ENCODE measurements at regions not wholly inside any gene's neighbourhood (a gene's known extent, or its start where the extent isn't known, plus 50 kb on each side); places are given as distances from the start of the nearest gene placed in this dataset.

DNA sequence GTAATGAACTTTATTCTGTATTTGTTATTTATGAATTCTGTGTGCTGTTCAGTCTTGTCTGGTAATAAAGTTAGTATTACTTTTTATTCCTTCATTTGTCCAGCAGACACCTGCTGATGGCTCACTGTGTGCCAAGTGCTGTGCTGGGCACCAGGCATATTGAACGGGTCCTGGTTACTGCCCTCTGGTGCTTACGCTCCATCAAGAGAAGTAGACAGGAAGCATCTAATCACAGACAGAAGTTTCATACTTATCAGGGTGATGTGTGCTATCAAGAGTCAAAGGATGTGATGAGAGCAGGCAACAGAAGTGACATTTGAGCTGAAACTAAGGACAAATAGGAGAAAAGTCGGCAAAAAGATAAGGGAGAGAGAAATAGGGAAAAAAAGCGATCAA is 153.1 kb downstream of the FGF1 start:
- Mint-ChIP-seq H3K27me3 (ENCODE audit: low read depth in 3 of 3) (peaks cover 0 to 14% (median 7%) of the 10 kb centered on the region in 3 donors), H3K36me3 (no peaks in the 10 kb centered on the region), H3K9me3 (peaks cover 2 to 17% (median 10%) of the 10 kb centered on the region in 7 donors), H3K27ac (no peak overlapping the region), H3K4me3 (no peak overlapping the region), H3K4me1 (peaks cover 5% of the 10 kb centered on the region)
- Histone ChIP-seq H3K79me2 (ENCODE audit: insufficient read depth, low read length) (no peaks in the 10 kb centered on the region), H4K20me1 (ENCODE audit: insufficient read depth, low read length) (no peaks in the 10 kb centered on the region), H3K27me3 (ENCODE audit: control insufficient read depth in 2 of 2, insufficient read depth in 2 of 2, low read length in 2 of 2) (no peaks in the 10 kb centered on the region), H3K4me3 (replicated peaks in 1 of 3; ENCODE audit: low read depth in 2 of 3, low read length in 3 of 3) (no peak overlapping the region), H3K9me3 (replicated peaks in 1 of 2; ENCODE audit: control insufficient read depth in 1 of 2, insufficient read depth in 1 of 2, low read length in 2 of 2) (peaks cover 0 to 9% of the 10 kb centered on the region in 2 donors), H3K36me3 (replicated peaks in 1 of 2; ENCODE audit: control insufficient read depth in 1 of 2, insufficient read depth in 2 of 2, low read length in 2 of 2) (no peaks in the 10 kb centered on the region), H3K27ac (ENCODE audit: low read depth in 1 of 2, low read length in 2 of 2) (no peak overlapping the region), H3K4me1 (ENCODE audit: control insufficient read depth in 1 of 2, insufficient read depth in 2 of 2, low read length in 2 of 2) (no peaks in the 10 kb centered on the region), H2AFZ (ENCODE audit: insufficient read depth, low read depth, low read length, poor library complexity, severe bottlenecking) (no peak overlapping the region), H3K9ac (ENCODE audit: insufficient read depth, low read length, poor library complexity, severe bottlenecking) (no peak overlapping the region), H3K4me2 (replicated peaks; ENCODE audit: extremely low read depth, low read length, poor library complexity, severe bottlenecking) (no peak overlapping the region)
- no peak for DNase-seq
- intact Hi-C loops (cut with micrococcal nuclease): no loop called here
- TF ChIP-seq CTCF (IDR thresholded peaks at IDR 0.05): no peak
- WGBS (ENCODE audit: insufficient coverage): 83% methylated on average over 1 of the region's 4 CpGs

- H3K4me2 ChIP-seq (replicated peaks; ENCODE audit: extremely low read depth, low read length, poor library complexity, severe bottlenecking): no peak overlapping the region
- H3K4me3 Mint-ChIP-seq: no peak overlapping the region
Observed at GRCh38 chr5:142531977-142532780, 153.7 kb downstream of the FGF1 start.

More at GRCh38 chr5:142531977-142532780, 153.7 kb downstream of the FGF1 start:
- Histone ChIP-seq H3K9ac (ENCODE audit: insufficient read depth, low read length, poor library complexity, severe bottlenecking) (no peak overlapping the region), H3K36me3 (replicated peaks in 1 of 2; ENCODE audit: control insufficient read depth in 1 of 2, insufficient read depth in 2 of 2, low read length in 2 of 2) (no peaks in the 10 kb centered on the region), H3K4me1 (ENCODE audit: control insufficient read depth in 1 of 2, insufficient read depth in 2 of 2, low read length in 2 of 2) (no peaks in the 10 kb centered on the region), H3K79me2 (ENCODE audit: insufficient read depth, low read length) (no peaks in the 10 kb centered on the region), H4K20me1 (ENCODE audit: insufficient read depth, low read length) (no peaks in the 10 kb centered on the region), H3K27ac (ENCODE audit: low read depth in 1 of 2, low read length in 2 of 2) (no peak overlapping the region), H3K9me3 (replicated peaks in 1 of 2; ENCODE audit: control insufficient read depth in 1 of 2, insufficient read depth in 1 of 2, low read length in 2 of 2) (peaks cover 0 to 9% of the 10 kb centered on the region in 2 donors), H2AFZ (ENCODE audit: insufficient read depth, low read depth, low read length, poor library complexity, severe bottlenecking) (no peak overlapping the region), H3K4me3 (replicated peaks in 1 of 3; ENCODE audit: low read depth in 2 of 3, low read length in 3 of 3) (no peak overlapping the region), H3K27me3 (ENCODE audit: control insufficient read depth in 2 of 2, insufficient read depth in 2 of 2, low read length in 2 of 2) (no peaks in the 10 kb centered on the region)
- intact Hi-C loops (cut with micrococcal nuclease): no loop called here
- Mint-ChIP-seq H3K36me3 (no peaks in the 10 kb centered on the region), H3K27ac (no peak overlapping the region), H3K4me1 (peaks cover 8% of the 10 kb centered on the region), H3K27me3 (ENCODE audit: low read depth in 3 of 3) (peaks cover 1 to 11% (median 5%) of the 10 kb centered on the region in 3 donors), H3K9me3 (peaks cover 2 to 14% (median 9%) of the 10 kb centered on the region in 7 donors)
- WGBS (ENCODE audit: insufficient coverage): 83% methylated on average over 6 of the region's 9 CpGs
- no peak for TF ChIP-seq CTCF (IDR thresholded peaks at IDR 0.05)
- no peak for DNase-seq

All from CD14-positive monocyte (primary cell).